PC-3 (cell line): ENCODE measurements at regions not wholly inside any gene's neighbourhood (a gene's known extent, or its start where the extent isn't known, plus 50 kb on each side); places are given as distances from the start of the nearest gene placed in this dataset.

Source experiments
- ATAC-seq: fragments of 200-7000 bp; cut with Tn5 transposase; 2 replicates; pipeline ENCODE4 v1.9.1; 2020; ENCODE audit warnings: mild to moderate bottlenecking, moderate library complexity
- BruUV-seq: library from RNA; stranded (reverse); fragments of 400-500 nt; replicated peaks from 2 replicates; lab custom pipeline; 2021; lab: Mats Ljungman, UMichigan
- CTCF ChIA-PET: fragments of 300-600 bp; sonication (Branson Sonifier 250); formaldehyde crosslinking; loops from one replicate; lab custom pipeline; 2022; ENCODE audit warnings: antibody characterized with exemption; lab: Charles Lee
- POLR2A ChIA-PET: fragments of 300-600 bp; sonication (Branson Sonifier 250); formaldehyde crosslinking; loops from one replicate; lab custom pipeline; 2022; ENCODE audit warnings: antibody characterized with exemption; ENCODE audit not compliant: unreplicated experiment; lab: Charles Lee
- DNase-seq: peaks from one replicate; pipeline ENCODE4 v3.0.0-alpha.2; 2015
- H2AFZ ChIP-seq: fragments of 300-600 bp; sonication (generic); 2 replicates; pipeline ENCODE4 v1.6.0; 2016; ENCODE audit warnings: antibody characterized with exemption, low read length
- H3F3A ChIP-seq: fragments of 300-600 bp; sonication (generic); one replicate; pipeline ENCODE4 v1.6.0; 2017; ENCODE audit warnings: antibody characterized with exemption, low read length, control low read depth, mild to moderate bottlenecking; ENCODE audit not compliant: unreplicated experiment
- H3K27ac ChIP-seq: fragments of 300-600 bp; sonication (generic); 2 replicates; pipeline ENCODE4 v1.5.1; 2016; ENCODE audit warnings: mild to moderate bottlenecking, low read length
- H3K27me3 ChIP-seq: fragments of 300-600 bp; sonication (generic); 2 replicates; pipeline ENCODE4 v1.6.1; 2016; ENCODE audit warnings: low read length, mixed read lengths
- H3K36me3 ChIP-seq: fragments of 300-600 bp; sonication (generic); 2 replicates; pipeline ENCODE4 v1.6.1; 2016; ENCODE audit warnings: low read depth, mixed run types, low read length, mixed read lengths
- H3K4me1 ChIP-seq: fragments of 300-600 bp; sonication (generic); 2 replicates; pipeline ENCODE4 v1.5.1; 2016; ENCODE audit warnings: low read length; ENCODE audit not compliant: insufficient read depth
- H3K4me2 ChIP-seq: fragments of 300-600 bp; sonication (generic); 2 replicates; pipeline ENCODE4 v1.6.0; 2016; ENCODE audit warnings: low read length
- H3K4me3 ChIP-seq: fragments of 300-600 bp; sonication (generic); 2 replicates; pipeline ENCODE4 v1.5.1; 2016; ENCODE audit warnings: mild to moderate bottlenecking, low read length, mixed read lengths
- H3K79me2 ChIP-seq: fragments of 300-600 bp; sonication (generic); 2 replicates; pipeline ENCODE4 v1.6.1; 2017; ENCODE audit warnings: low read length, mixed read lengths
- H3K9ac ChIP-seq: fragments of 300-600 bp; sonication (generic); 2 replicates; pipeline ENCODE4 v1.6.0; 2016; ENCODE audit warnings: mild to moderate bottlenecking, low read length
- H3K9me2 ChIP-seq: fragments of 300-600 bp; sonication (generic); replicated peaks from 2 replicates; pipeline ENCODE4 v1.6.1; 2016; ENCODE audit warnings: mixed run types, low read length, mixed read lengths
- H3K9me3 ChIP-seq: fragments of 300-600 bp; sonication (generic); 2 replicates; pipeline ENCODE4 v1.6.1; 2016; ENCODE audit warnings: low read length, mixed read lengths
- H4K20me1 ChIP-seq: fragments of 300-600 bp; sonication (generic); 2 replicates; pipeline ENCODE4 v1.6.1; 2016; ENCODE audit warnings: low read length, mixed read lengths
- CTCF ChIP-seq: fragments of 300-600 bp; sonication (generic); conservative IDR thresholded peaks from 2 replicates; pipeline ENCODE4 v1.5.1; 2017; ENCODE audit warnings: antibody characterized with exemption, low read depth, mild to moderate bottlenecking, low read length
- EZH2 ChIP-seq: fragments of 300-600 bp; sonication (generic); IDR thresholded peaks from one replicate; pipeline ENCODE4 v1.6.1; 2017; ENCODE audit warnings: antibody characterized with exemption, mild to moderate bottlenecking, low read length; ENCODE audit not compliant: unreplicated experiment
- EZH2phosphoT487 ChIP-seq: fragments of 300-600 bp; sonication (generic); IDR thresholded peaks from 2 replicates; pipeline ENCODE4 v1.6.1; 2018; ENCODE audit warnings: mild to moderate bottlenecking, antibody characterized with exemption, low read length, borderline replicate concordance
- intact Hi-C: fragments of 100-400 bp; cut with micrococcal nuclease; formaldehyde crosslinking; loops from 2 replicates; pipeline ENCODE4 v1.9.0; 2023

- Histone ChIP-seq H3K4me1 (no peaks in the 10 kb centered on the region), H3F3A (no peaks in the 10 kb centered on the region), H2AFZ (no peak overlapping the region), H3K27ac (no peak overlapping the region), H3K36me3 (no peaks in the 10 kb centered on the region), H3K4me3 (no peak overlapping the region), H3K9ac (no peak overlapping the region), H3K27me3 (no peaks in the 10 kb centered on the region; the same call in 1 of the 2 replicates), H4K20me1 (no peaks in the 10 kb centered on the region), H3K9me2 (no peaks in the 10 kb centered on the region), H3K4me2 (no peak overlapping the region), H3K9me3 (no peaks in the 10 kb centered on the region), H3K79me2 (no peaks in the 10 kb centered on the region)
- BruUV-seq: no TSS peak
- ChIA-PET CTCF (interaction anchor here (0.6 kb wide), 1 partner anchor 163 kb away, joined by 3 read pairs; no protein-coding TSS in a partner anchor), POLR2A (no interaction called here)
- DNase-seq: no peak
- ATAC-seq: no peak
- no peak for TF ChIP-seq EZH2
- no peak for TF ChIP-seq CTCF
- TF ChIP-seq EZH2phosphoT487: no peak
- intact Hi-C loops: no loop called here
Measured at GRCh38 chr7:156046031-156046560, 233.8 kb upstream of the SHH start.

GRCh38 chr7:156043416-156044178 is 231.3 kb upstream of the SHH start:
- Histone ChIP-seq H3K9ac (no peak overlapping the region), H3K4me2 (no peak overlapping the region), H3K27me3 (no peaks in the 10 kb centered on the region; the same call in 1 of the 2 replicates), H3K27ac (no peak overlapping the region), H2AFZ (no peak overlapping the region), H3K4me3 (no peak overlapping the region), H3K4me1 (no peaks in the 10 kb centered on the region), H3K9me2 (no peaks in the 10 kb centered on the region), H3K9me3 (no peaks in the 10 kb centered on the region), H3K79me2 (no peaks in the 10 kb centered on the region), H4K20me1 (no peaks in the 10 kb centered on the region), H3F3A (no peaks in the 10 kb centered on the region), H3K36me3 (no peaks in the 10 kb centered on the region)
- ChIA-PET CTCF (no interaction called here), POLR2A (no interaction called here)
- no peak for TF ChIP-seq EZH2
- no peak for TF ChIP-seq EZH2phosphoT487
- TF ChIP-seq CTCF: no peak
- intact Hi-C loops: no loop called here
- ATAC-seq: no peak
- BruUV-seq: no TSS peak
- no peak for DNase-seq

- CTCF ChIA-PET: interaction anchor here (0.7 kb wide), 1 partner anchor 326 kb away, joined by 3 read pairs; no protein-coding TSS in a partner anchor
- no peaks in the 10 kb centered on the region for H3K27me3 ChIP-seq
- no peaks in the 10 kb centered on the region for H3F3A ChIP-seq
- POLR2A ChIA-PET: no interaction called here
- H3K9me3 ChIP-seq: no peaks in the 10 kb centered on the region
- no peaks in the 10 kb centered on the region for H3K36me3 ChIP-seq
- no peak overlapping the region for H2AFZ ChIP-seq
- no peak for ATAC-seq
- H3K9ac ChIP-seq: no peak overlapping the region
- intact Hi-C loops: no loop called here
- no peaks in the 10 kb centered on the region for H3K79me2 ChIP-seq
- H3K4me2 ChIP-seq: no peak overlapping the region
- no peak for TF ChIP-seq CTCF
- peaks cover 9% of the 10 kb centered on the region for H3K4me1 ChIP-seq
- no peak overlapping the region for H3K27ac ChIP-seq
- H3K4me3 ChIP-seq: no peak overlapping the region
- DNase-seq: no peak
- no TSS peak for BruUV-seq
- H3K9me2 ChIP-seq: no peaks in the 10 kb centered on the region
- no peaks in the 10 kb centered on the region for H4K20me1 ChIP-seq
Measured at GRCh38 chr7:156041398-156041797, 229.1 kb upstream of the SHH start.
